HepG2 (cell line): ENCODE measurements at regions not wholly inside any gene's neighbourhood (a gene's known extent, or its start where the extent isn't known, plus 50 kb on each side); places are given as distances from the start of the nearest gene placed in this dataset.

Experiments
- ATAC-seq: fragments of 200-7000 bp; cut with Tn5 transposase; 3 replicates; pipeline ENCODE4 v1.9.1; 2020; ENCODE audit warnings: mild to moderate bottlenecking, moderate library complexity
- BruUV-seq: library from RNA; stranded (reverse); fragments of 400-500 nt; replicated peaks from 2 replicates; lab custom pipeline; 2021; lab: Mats Ljungman, UMichigan
- CTCF ChIA-PET: fragments of 300-600 bp; formaldehyde crosslinking; extraction: SDS; loops from one replicate; lab custom pipeline; 2021; ENCODE audit warnings: low total read pairs, inconsistent platforms, low intra/inter-chr PET ratio; lab: Yijun Ruan, JAX
- POLR2A ChIA-PET: fragments of 350-600 bp; sonication (Branson Sonifier 250); formaldehyde crosslinking; loops from one replicate; lab custom pipeline; 2020; ENCODE audit warnings: antibody characterized with exemption, inconsistent platforms; lab: Yijun Ruan, JAX
- DNase-seq: peaks from one replicate; pipeline ENCODE4 v3.0.0-alpha.2; 2015; ENCODE audit warnings: low spot score
- FAIRE-seq: peaks from 3 replicates; lab custom pipeline; 2011; peaks lifted over from hg19 to GRCh38; lab: Jason Lieb, UNC
- H2AFZ ChIP-seq: one replicate; pipeline ENCODE4 v1.6.1; 2011; ENCODE audit warnings: low read length, inconsistent platforms
- H3K27ac ChIP-seq: fragments of 300-600 bp; 3 replicates; pipeline ENCODE4 v1.8.0; 2011; ENCODE audit warnings: mixed run types, mild to moderate bottlenecking, mixed read lengths, low read length, inconsistent platforms; ENCODE audit not compliant: insufficient read depth; ENCODE audit errors: extremely low read length
- H3K27me3 ChIP-seq, 2 experiments: fragments of 200-600 bp in 1 of 2; 2 replicates in 1 of 2; 3 replicates in 1 of 2; pipeline versions ENCODE4 v1.6.0 to v1.8.0; 2011; ENCODE audit warnings: low read length in 2 of 2, mild to moderate bottlenecking in 2 of 2, moderate library complexity in 2 of 2, inconsistent platforms in 1 of 2; ENCODE audit not compliant: insufficient read depth in 2 of 2, control insufficient read depth in 1 of 2
- H3K36me3 ChIP-seq, 2 experiments: fragments of 200-600 bp in 1 of 2; replicated peaks in 1 of 2; 2 replicates in 1 of 2; 3 replicates in 1 of 2; pipeline versions ENCODE4 v1.5.1 to v1.8.0; 2011; ENCODE audit warnings: low read length in 2 of 2, inconsistent platforms in 1 of 2; ENCODE audit not compliant: insufficient read depth in 2 of 2, control insufficient read depth in 1 of 2
- H3K4me1 ChIP-seq: 2 replicates; pipeline ENCODE4 v1.5.1; 2012; ENCODE audit warnings: low read length, inconsistent platforms; ENCODE audit not compliant: insufficient read depth
- H3K4me2 ChIP-seq: 2 replicates; pipeline ENCODE4 v1.6.0; 2011; ENCODE audit warnings: low read depth, low read length, inconsistent platforms
- H3K4me3 ChIP-seq, 3 experiments: fragments of 200-600 bp in 1 of 3; sonication (generic), shearing (Covaris generic) in 1 of 3; replicated peaks in 1 of 3; 2 replicates each; pipeline ENCODE4 v1.5.1; 2011 to 2016; ENCODE audit warnings: low read length in 3 of 3, inconsistent platforms in 2 of 3, low read depth in 2 of 3, mild to moderate bottlenecking in 2 of 3, control low read depth in 1 of 3, mixed read lengths in 1 of 3; ENCODE audit not compliant: insufficient read depth in 1 of 3
- H3K79me2 ChIP-seq: one replicate; pipeline ENCODE4 v1.6.1; 2011; ENCODE audit warnings: low read length, inconsistent platforms; ENCODE audit not compliant: insufficient read depth
- H3K9ac ChIP-seq: 2 replicates; pipeline ENCODE4 v1.6.0; 2011; ENCODE audit warnings: mild to moderate bottlenecking, low read depth, low read length, inconsistent platforms; ENCODE audit not compliant: insufficient read depth
- H3K9me3 ChIP-seq: 2 replicates; pipeline ENCODE4 v1.5.1; 2012; ENCODE audit warnings: mild to moderate bottlenecking, low read length
- H4K20me1 ChIP-seq: 2 replicates; pipeline ENCODE4 v1.6.0; 2011; ENCODE audit warnings: inconsistent platforms, mild to moderate bottlenecking, low read length, moderate library complexity; ENCODE audit not compliant: insufficient read depth
- FOXO1 ChIP-seq: sonication (generic); formaldehyde crosslinking; IDR thresholded peaks from 2 replicates; pipeline ENCODE4 v1.4.0; 2020; ENCODE audit warnings: missing genetic modification reagents
- IKZF4 ChIP-seq: sonication (generic); formaldehyde crosslinking; IDR thresholded peaks from 2 replicates; pipeline ENCODE4 v1.5.1; 2020; ENCODE audit warnings: borderline replicate concordance, mild to moderate bottlenecking, low read depth, missing genetic modification reagents; ENCODE audit errors: not compliant biosample characterization
- MAFK ChIP-seq, 2 experiments: IDR thresholded peaks in 1 of 2; conservative IDR thresholded peaks in 1 of 2; 2 replicates each; pipeline ENCODE4 v1.6.1; 2011; ENCODE audit warnings: improper control_type of control experiment in 2 of 2, low read length in 2 of 2
- NRL ChIP-seq: sonication (generic); formaldehyde crosslinking; IDR thresholded peaks from 2 replicates; pipeline ENCODE4 v1.5.0; 2020; ENCODE audit warnings: missing genetic modification reagents, mild to moderate bottlenecking, moderate library complexity, borderline replicate concordance
- RBFOX2 ChIP-seq: fragments of 200-400 bp; formaldehyde crosslinking; IDR thresholded peaks from 2 replicates; pipeline ENCODE4 v1.6.1; 2017; ENCODE audit warnings: low read depth, mild to moderate bottlenecking, low read length
- TBX2 ChIP-seq: sonication (generic); formaldehyde crosslinking; IDR thresholded peaks from 2 replicates; pipeline ENCODE4 v1.5.0; 2020; ENCODE audit warnings: missing genetic modification reagents, mild to moderate bottlenecking, borderline replicate concordance
- TOE1 ChIP-seq: sonication (generic); formaldehyde crosslinking; IDR thresholded peaks from 2 replicates; pipeline ENCODE4 v1.4.0; 2020; ENCODE audit warnings: mild to moderate bottlenecking, missing genetic modification reagents
- ZHX1 ChIP-seq: sonication (generic); formaldehyde crosslinking; IDR thresholded peaks from 2 replicates; pipeline ENCODE4 v1.8.1; 2022; ENCODE audit warnings: low read depth, mild to moderate bottlenecking, missing genetic modification reagents
- WGBS: methylation state at CpG from one replicate; pipeline ENCODE4 v1.1.6; 2017; ENCODE audit warnings: low lambda C conversion rate; 5-methylcytosine and 5-hydroxymethylcytosine counted together
- in situ Hi-C: cut with HindIII; loops from 2 replicates; pipeline ENCODE4 v1.10.0; 2017; ENCODE audit warnings: low pct_unique_long_range_greater_than_20kb; ENCODE audit not compliant: extremely low pct_ligation_motif_present
- intact Hi-C: fragments of 100-400 bp; cut with micrococcal nuclease; formaldehyde crosslinking; loops from one replicate; pipeline ENCODE4 v1.10.0; 2022; ENCODE audit not compliant: unreplicated experiment
- TF ChIP-seq, protein P1 (sequence below): sonication (generic); formaldehyde crosslinking; IDR thresholded peaks from 2 replicates; pipeline ENCODE4 v1.8.1; 2023; ENCODE audit warnings: missing genetic modification reagents, inconsistent platforms, borderline replicate concordance
- TF ChIP-seq, protein P2 (sequence below): sonication (generic); formaldehyde crosslinking; IDR thresholded peaks from 2 replicates; pipeline ENCODE4 v1.4.0; 2020; ENCODE audit warnings: missing genetic modification reagents

DNA sequence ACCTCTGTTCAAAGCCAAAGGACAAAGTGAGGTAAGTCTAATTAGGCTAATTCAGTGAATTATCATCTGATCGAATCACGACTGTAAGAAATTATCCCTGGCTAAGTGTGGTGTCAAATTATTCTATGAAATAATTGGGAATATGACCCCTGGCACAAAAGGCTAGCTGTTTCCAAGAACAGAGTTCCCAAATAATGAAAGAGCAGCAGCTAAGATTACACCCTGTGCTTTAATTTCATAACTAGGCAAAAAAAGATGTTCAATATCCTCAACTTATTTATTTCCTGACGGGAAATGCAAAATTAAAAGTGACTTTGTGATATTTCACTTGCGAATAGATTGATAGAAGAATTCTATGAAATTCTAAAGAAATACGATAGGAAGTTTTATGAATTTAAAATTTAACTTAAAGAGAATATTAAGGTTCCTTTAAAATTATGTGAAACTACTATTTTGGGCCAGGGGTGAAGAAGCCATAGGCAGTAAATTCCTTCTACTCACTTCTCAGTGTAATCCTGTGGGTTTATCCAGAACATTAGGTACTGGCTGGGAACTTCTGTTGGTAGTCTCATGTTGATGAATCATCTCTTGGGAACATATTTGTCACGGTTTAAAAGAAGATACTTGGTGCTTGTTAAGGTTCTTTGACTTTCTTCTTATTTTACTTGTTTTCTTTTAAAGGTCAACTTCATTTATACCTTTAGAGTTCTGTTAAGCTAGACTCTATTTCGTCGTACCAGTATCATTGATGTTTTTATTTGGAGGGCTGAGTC, 148.5 kb downstream of the POLR1F start:
- FAIRE-seq = no peak
- DNase-seq = no peak
- H3K4me1 ChIP-seq = no peaks in the 10 kb centered on the region
- H2AFZ ChIP-seq = no peak overlapping the region
- CTCF ChIA-PET = no interaction called here
- H3K9me3 ChIP-seq = peaks cover 50% of the 10 kb centered on the region
- intact Hi-C loops = no loop called here
- ATAC-seq = no peak
- 2% methylated on average over 8 of the region's 8 CpGs for WGBS
- no peaks in the 10 kb centered on the region for H3K79me2 ChIP-seq
- no peak overlapping the region for H3K4me3 ChIP-seq
- no peak overlapping the region for H3K9ac ChIP-seq
- TF ChIP-seq MAFK (conservative IDR thresholded peaks at IDR 0.05 in 1 of 2, IDR thresholded peaks at IDR 0.05 in 1 of 2; ENCODE audit: low read length in 2 of 2) (peak in 1 of 2 experiments; percentile 17; a peak in 1 of 4 replicates), TBX2 (no peak)
- TF ChIP-seq, all 625 proteins: peak for 1
- BruUV-seq = no TSS peak
- in situ Hi-C loops = no loop called here
- H4K20me1 ChIP-seq = no peaks in the 10 kb centered on the region
- no peak overlapping the region for H3K27ac ChIP-seq
- H3K27me3 ChIP-seq = no peaks in the 10 kb centered on the region
- POLR2A ChIA-PET = no interaction called here
- no peaks in the 10 kb centered on the region for H3K36me3 ChIP-seq
- H3K4me2 ChIP-seq = no peak overlapping the region

DNA sequence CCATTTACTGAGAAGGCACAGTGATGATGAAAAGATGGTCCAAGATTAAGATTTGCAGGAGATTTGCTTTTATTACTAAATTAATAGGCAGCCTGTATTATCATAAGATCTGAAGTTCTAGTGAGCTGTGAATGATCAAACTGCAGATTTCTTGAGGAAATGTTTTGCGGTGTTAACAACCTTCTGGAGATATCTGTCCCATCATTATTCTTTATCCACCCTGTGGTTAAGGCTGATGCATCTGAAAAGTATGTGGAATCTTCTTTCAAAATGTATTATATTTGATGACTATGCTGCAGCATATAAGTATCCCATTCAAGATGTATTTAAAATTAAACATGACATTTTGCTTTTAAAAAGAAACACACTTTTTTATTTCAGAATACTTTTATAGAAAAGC, 150.3 kb downstream of the POLR1F start:
- H3K4me2 ChIP-seq = no peak overlapping the region
- no peak overlapping the region for H3K9ac ChIP-seq
- H3K4me3 ChIP-seq = no peak overlapping the region
- intact Hi-C loops = no loop called here
- no peak overlapping the region for H3K27ac ChIP-seq
- H2AFZ ChIP-seq = no peak overlapping the region
- no peaks in the 10 kb centered on the region for H3K36me3 ChIP-seq
- 24% methylated on average over 1 of the region's 1 CpG for WGBS
- DNase-seq = no peak
- TF ChIP-seq, protein P1, sequence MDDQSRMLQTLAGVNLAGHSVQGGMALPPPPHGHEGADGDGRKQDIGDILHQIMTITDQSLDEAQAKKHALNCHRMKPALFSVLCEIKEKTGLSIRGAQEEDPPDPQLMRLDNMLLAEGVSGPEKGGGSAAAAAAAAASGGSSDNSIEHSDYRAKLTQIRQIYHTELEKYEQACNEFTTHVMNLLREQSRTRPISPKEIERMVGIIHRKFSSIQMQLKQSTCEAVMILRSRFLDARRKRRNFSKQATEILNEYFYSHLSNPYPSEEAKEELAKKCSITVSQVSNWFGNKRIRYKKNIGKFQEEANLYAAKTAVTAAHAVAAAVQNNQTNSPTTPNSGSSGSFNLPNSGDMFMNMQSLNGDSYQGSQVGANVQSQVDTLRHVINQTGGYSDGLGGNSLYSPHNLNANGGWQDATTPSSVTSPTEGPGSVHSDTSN (CRISPR knock-in tag) = no peak
- TF ChIP-seq RBFOX2 = no peak
- no peak for TF ChIP-seq NRL (CRISPR knock-in tag)
- no peak for TF ChIP-seq TOE1
- TF ChIP-seq ZHX1 (CRISPR knock-in tag) = no peak
- TF ChIP-seq, protein P2, sequence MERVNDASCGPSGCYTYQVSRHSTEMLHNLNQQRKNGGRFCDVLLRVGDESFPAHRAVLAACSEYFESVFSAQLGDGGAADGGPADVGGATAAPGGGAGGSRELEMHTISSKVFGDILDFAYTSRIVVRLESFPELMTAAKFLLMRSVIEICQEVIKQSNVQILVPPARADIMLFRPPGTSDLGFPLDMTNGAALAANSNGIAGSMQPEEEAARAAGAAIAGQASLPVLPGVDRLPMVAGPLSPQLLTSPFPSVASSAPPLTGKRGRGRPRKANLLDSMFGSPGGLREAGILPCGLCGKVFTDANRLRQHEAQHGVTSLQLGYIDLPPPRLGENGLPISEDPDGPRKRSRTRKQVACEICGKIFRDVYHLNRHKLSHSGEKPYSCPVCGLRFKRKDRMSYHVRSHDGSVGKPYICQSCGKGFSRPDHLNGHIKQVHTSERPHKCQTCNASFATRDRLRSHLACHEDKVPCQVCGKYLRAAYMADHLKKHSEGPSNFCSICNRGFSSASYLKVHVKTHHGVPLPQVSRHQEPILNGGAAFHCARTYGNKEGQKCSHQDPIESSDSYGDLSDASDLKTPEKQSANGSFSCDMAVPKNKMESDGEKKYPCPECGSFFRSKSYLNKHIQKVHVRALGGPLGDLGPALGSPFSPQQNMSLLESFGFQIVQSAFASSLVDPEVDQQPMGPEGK (CRISPR knock-in tag) = no peak
- no peak for TF ChIP-seq IKZF4 (CRISPR knock-in tag)
- no peak for TF ChIP-seq FOXO1 (CRISPR knock-in tag)
- BruUV-seq = no TSS peak
- ChIA-PET CTCF (no interaction called here), POLR2A (no interaction called here)
- no peaks in the 10 kb centered on the region for H4K20me1 ChIP-seq
- FAIRE-seq = no peak
- H3K79me2 ChIP-seq = no peaks in the 10 kb centered on the region
- peaks cover 63% of the 10 kb centered on the region for H3K9me3 ChIP-seq
- no peak for ATAC-seq
- in situ Hi-C loops = no loop called here
- H3K27me3 ChIP-seq = no peaks in the 10 kb centered on the region
- no peaks in the 10 kb centered on the region for H3K4me1 ChIP-seq
